Stimulated activated CD8-positive, alpha-beta memory T cell treated with anti-CD3 and anti-CD28 coated beads, Interleukin-15, amount 100 ng/mL, for 24 hours (primary cell): ENCODE measurements at regions not wholly inside any gene's neighbourhood (a gene's known extent, or its start where the extent isn't known, plus 50 kb on each side); places are given as distances from the start of the nearest gene placed in this dataset.

Experiments
- DNase-seq: peaks from one replicate; pipeline ENCODE4 v3.0.0-alpha.2; 2020; ENCODE audit warnings: low read depth

GRCh38 chr3:25235031-25235430, 193.0 kb upstream of the RARB start:
- no peak for DNase-seq

GRCh38 chr3:25235466-25235865, 192.6 kb upstream of the RARB start:
- no peak for DNase-seq

DNA sequence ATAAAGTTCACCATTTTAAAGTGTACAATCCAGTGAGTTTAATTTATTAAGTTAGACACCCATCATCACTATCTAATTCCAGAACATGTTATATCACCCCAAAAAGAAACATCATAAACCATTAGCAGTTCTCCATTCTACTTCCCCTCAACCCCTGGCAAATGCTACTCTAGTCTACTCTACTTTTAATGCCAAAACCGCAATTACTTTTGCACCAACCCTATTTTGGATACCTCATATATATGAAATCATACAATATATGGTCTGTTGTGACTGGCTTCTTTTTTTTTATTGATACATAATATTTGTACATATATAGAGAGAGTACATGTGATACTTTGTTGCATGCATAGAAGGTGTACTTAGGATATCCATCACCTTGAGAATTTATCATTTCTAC, 190.5 kb upstream of the RARB start:
- DNase-seq, result no peak

DNA sequence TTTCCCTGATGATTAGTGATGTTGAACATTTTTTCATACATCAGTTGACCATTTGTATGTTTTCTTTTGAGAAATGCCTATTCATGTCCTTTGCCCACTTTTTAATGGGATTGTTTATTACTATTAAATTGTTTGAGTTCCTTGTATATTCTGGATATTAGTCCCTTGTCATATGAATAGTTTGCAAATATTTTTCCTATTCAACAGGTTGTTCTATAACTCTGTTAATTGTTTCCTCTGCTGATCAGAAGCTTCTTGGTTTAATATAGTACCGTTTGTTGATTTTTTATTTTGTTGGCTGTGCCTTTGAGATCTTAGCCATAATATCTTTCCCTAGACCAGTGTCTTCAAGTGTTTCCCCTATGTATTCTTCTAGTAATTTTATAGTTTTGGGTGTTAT, 189.0 kb upstream of the RARB start:
- DNase-seq, result no peak

DNA sequence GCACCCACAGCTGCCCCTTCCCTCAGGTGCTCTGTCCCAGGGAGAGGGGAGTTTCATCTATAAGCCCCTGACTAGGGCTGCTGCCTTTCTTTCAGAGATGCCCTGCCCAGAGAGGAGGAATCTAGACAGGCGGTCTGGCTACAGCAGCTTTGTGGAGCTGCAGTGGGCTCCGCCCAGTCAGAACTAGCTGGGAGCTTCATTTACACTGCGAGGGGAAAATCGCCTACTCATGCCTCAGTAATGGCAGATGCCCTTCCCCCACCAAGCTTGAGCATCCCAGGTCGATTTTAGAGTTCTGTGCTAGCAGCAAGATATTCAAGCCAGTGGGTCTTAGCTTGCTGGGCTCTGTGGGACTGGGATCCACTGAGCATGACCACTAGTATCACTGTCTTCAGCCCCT, 181.2 kb upstream of the RARB start:
- no peak for DNase-seq

GRCh38 chr3:25252291-25252690, 175.8 kb upstream of the RARB start:
- no peak for DNase-seq

- DNase-seq, result no peak
Measured at GRCh38 chr3:25257026-25257425, 171.0 kb upstream of the RARB start.

GRCh38 chr3:25259871-25260270, 168.2 kb upstream of the RARB start:
- no peak for DNase-seq

- DNase-seq, result no peak
Measured at GRCh38 chr3:25262322-25262721, 165.7 kb upstream of the RARB start.

- DNase-seq, result no peak
Measured at GRCh38 chr3:25265284-25265683, 162.8 kb upstream of the RARB start.

GRCh38 chr3:25266677-25267076, 161.4 kb upstream of the RARB start:
- DNase-seq, result no peak

- DNase-seq, result no peak
Measured at GRCh38 chr3:25272090-25272489, 156.0 kb upstream of the RARB start.

GRCh38 chr3:25273582-25274171, 154.4 kb upstream of the RARB start:
- DNase-seq, result no peak

GRCh38 chr3:25277503-25277902, 150.6 kb upstream of the RARB start:
- no peak for DNase-seq

DNA sequence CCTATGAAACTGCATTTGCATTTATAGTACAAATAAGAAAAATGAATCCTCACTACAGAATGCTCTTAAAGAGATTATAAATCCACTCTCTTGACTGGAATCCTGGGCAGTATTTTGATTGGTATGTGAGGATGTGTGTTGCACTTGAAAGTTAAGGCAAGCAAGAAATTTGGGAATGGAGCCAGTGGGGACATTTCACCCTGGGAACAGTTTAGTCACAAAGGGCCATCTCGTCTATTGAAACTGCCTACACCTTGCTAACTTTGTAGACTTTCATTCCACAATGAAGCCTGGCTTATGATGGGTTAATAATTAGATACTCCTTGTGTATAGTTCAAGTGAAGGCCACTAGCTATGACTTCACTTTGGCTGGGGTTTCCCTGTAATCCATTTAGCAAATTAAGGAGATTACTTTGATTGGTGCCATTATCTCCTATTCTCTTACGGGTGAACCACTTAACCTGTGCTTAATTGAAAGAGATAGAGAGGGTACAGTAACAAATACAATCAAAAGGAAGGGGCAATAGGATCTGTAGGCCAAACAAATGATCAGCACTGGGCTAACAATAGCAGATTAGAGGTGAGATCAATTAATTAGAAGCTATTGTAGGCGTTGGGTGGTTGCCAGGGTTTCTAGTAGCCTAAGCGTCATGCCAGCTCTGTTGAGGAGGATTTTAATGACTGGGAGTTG, 146.9 kb upstream of the RARB start:
- no peak for DNase-seq

GRCh38 chr3:25281732-25282126, 146.3 kb upstream of the RARB start:
- DNase-seq, result no peak

DNA sequence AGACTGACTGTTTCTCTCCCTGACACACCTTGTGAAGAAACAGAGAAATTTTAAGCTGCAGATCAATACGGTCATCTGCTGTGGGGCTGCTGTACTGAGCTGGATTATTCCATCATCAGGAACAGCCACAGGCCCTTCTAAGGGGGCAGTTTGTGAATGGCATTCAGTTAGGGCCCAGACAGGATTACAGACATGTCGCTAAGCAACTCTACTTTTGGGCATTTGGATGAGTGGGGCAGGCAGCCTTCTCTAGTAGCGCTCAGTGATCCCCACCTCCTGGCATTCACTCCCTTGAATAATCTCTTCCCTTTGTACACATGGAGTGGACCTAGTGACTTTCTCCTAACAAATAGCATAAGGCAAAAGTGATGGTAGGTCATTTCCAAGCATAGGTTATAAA, 144.4 kb upstream of the RARB start:
- no peak for DNase-seq

- DNase-seq, result no peak
Measured at GRCh38 chr3:25284249-25284648, 143.8 kb upstream of the RARB start.

DNA sequence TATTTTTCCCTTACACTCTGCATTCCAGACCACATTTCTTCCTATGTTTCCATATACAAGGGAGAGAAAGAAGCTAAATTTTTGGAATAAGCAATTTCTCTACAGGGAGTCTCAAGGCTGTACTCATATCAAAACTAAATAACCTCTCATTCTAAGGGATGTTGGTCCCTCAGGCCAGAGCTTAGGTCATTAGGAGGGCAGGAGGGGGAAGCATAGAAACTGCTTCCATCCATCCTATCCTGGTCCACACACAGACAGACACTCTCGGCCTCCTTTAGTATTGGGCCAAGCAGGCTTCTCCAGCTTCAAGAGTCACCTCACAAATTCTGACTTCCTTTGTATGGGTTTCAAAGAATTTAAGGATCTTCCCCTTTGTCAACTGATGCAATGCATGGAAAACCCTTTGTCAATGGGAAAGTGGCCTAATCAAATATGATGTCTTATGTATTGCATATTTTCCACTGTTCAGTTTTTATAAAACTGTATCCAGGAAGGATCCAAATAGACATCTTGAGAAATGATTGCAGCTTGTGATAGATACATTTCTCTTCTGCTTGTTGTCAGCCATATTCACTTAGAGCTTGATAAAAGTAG, 140.7 kb upstream of the RARB start:
- DNase-seq, result no peak

DNA sequence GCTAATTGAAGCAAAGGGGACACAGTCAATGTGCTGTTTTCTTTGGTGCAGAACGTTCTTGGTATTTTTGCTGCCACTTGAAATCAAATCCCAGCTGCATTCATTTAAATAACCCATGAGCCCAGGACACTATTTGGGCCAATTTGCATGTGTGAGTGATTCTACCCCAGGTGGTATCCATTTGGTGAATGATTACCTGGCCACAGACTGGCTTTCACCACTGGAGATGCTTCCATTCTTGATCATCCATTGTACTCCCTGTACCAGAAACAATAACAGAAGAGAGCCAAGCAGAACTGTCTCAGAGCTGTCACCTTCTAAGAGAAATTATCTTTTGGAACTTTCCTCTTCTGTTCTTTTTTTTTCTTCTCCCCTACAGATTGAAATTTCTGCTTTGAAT, 139.7 kb upstream of the RARB start:
- DNase-seq, result no peak

- no peak for DNase-seq
Measured at GRCh38 chr3:25289156-25289555, 138.9 kb upstream of the RARB start.

DNA sequence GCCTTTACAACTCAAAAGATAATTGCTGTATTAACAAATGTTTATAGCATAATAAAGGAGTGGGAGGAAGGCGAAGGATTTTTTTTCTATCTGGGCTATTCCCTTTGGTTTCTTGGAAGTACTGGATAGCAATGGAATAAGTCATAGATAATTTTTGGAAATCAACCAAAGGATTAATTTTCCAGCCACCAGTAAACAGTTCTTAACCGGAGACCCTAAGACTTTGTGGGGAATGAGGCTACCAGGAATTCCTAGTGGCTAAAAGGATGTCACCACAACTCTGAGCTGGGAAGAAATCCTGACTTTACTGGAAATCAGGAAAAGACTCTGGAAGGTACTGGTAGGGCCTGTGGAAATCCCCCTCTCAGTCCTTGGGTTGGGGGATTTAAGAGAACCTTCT, 138.4 kb upstream of the RARB start:
- DNase-seq, result no peak

DNA sequence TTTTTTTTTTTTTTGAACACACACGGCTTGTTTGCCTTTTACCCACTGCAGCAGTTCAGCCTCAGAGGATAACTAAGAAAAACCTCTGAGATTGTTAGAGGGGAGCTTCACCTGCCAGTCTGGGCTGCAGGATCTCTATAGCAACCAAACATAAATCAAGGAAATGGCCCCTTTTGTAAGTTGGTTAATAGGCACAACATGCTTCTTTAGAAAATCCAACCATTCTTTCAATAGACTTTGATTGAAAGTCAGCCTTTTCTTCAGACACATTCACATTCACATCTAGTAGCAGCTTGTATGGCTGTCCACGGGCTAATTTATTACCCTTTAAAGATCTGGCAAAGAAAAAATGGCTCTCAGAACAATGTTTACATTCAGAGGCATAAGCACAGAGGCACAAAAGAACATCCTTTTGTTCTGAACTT, 136.6 kb upstream of the RARB start:
- no peak for DNase-seq

- no peak for DNase-seq
Measured at GRCh38 chr3:25292036-25292435, 136.0 kb upstream of the RARB start.
